ENCODE measurements at regions not wholly inside any gene's neighbourhood (a gene's known extent, or its start where the extent isn't known, plus 50 kb on each side); places are given as distances from the start of the nearest gene placed in this dataset.

GRCh38 chr12:127457726-127458125 lies 809.2 kb upstream of the TMEM132C start:
- WGBS (ENCODE audit: insufficient coverage, insufficient replicate concordance, low lambda C conversion rate, missing lambda C conversion rate): 57% methylated on average over 5 of the region's 5 CpGs
- SMC1A ChIA-PET (ENCODE audit: uncharacterized antibody, unreplicated experiment): interaction anchor here (1.2 kb wide), 1 partner anchor 219 kb away, joined by 3 read pairs; no protein-coding TSS in a partner anchor

More at GRCh38 chr12:127457726-127458125, 809.2 kb upstream of the TMEM132C start:
- H2AFZ ChIP-seq (ENCODE audit: control insufficient read depth, low read depth, low read length): no peak overlapping the region
- intact Hi-C loops (cut with micrococcal nuclease; ENCODE audit: unreplicated experiment): no loop called here
- no peaks in the 10 kb centered on the region for H3K79me2 ChIP-seq (ENCODE audit: control insufficient read depth, insufficient read depth, low read length)
- no TSS peak for BruUV-seq (replicated peaks)
- no peak overlapping the region for H3K4me3 ChIP-seq
- no peaks in the 10 kb centered on the region for H4K20me1 ChIP-seq (ENCODE audit: control insufficient read depth, insufficient read depth)
- in situ Hi-C loops (cut with MboI): no loop called here
- ChIA-PET POLR2A (no interaction called here), RAD21 (ENCODE audit: unreplicated experiment) (no interaction called here), CTCF (no interaction called here)
- H3K9me3 ChIP-seq (replicated peaks; ENCODE audit: control insufficient read depth, insufficient read depth, low read length): no peaks in the 10 kb centered on the region; the same call in 2 of the 3 replicates
- H3K27ac ChIP-seq (ENCODE audit: control insufficient read depth, insufficient read depth): no peak overlapping the region
- TF ChIP-seq ZNF207 (IDR thresholded peaks at IDR 0.05; ENCODE audit: borderline replicate concordance) (no peak), ZNF384 (IDR thresholded peaks at IDR 0.05; ENCODE audit: borderline replicate concordance, low read depth, low read length) (no peak), MTA2 (IDR thresholded peaks at IDR 0.05; ENCODE audit: low read depth) (no peak), ESRRA (IDR thresholded peaks at IDR 0.05; ENCODE audit: low read length) (no peak), BHLHE40 (IDR thresholded peaks at IDR 0.05; ENCODE audit: borderline replicate concordance in 1 of 2, low read depth in 2 of 2, low read length in 1 of 2) (no peak), NR2C1 (IDR thresholded peaks at IDR 0.05) (no peak), CBX5 (IDR thresholded peaks at IDR 0.05; ENCODE audit: low read depth) (no peak), KLF5 (IDR thresholded peaks at IDR 0.05; ENCODE audit: partially characterized antibody) (no peak), NFYB (IDR thresholded peaks at IDR 0.05; ENCODE audit: insufficient read depth, low read depth, low read length) (no peak), SMAD1 (IDR thresholded peaks at IDR 0.05; ENCODE audit: low read depth, partially characterized antibody) (no peak), NR2F1 (conservative IDR thresholded peaks at IDR 0.05) (no peak), REST (IDR thresholded peaks at IDR 0.05; ENCODE audit: low read depth, low read length) (no peak), SIX5 (IDR thresholded peaks at IDR 0.05; ENCODE audit: low read depth, low read length, severe bottlenecking) (no peak), RCOR1 (conservative IDR thresholded peaks at IDR 0.05; ENCODE audit: low read depth, low read length) (no peak), POLR2AphosphoS2 (IDR thresholded peaks at IDR 0.05; ENCODE audit: low read depth, low read length) (no peak), TBL1XR1 (IDR thresholded peaks at IDR 0.05; ENCODE audit: low read depth, low read length) (no peak)
- TF ChIP-seq, protein P1, sequence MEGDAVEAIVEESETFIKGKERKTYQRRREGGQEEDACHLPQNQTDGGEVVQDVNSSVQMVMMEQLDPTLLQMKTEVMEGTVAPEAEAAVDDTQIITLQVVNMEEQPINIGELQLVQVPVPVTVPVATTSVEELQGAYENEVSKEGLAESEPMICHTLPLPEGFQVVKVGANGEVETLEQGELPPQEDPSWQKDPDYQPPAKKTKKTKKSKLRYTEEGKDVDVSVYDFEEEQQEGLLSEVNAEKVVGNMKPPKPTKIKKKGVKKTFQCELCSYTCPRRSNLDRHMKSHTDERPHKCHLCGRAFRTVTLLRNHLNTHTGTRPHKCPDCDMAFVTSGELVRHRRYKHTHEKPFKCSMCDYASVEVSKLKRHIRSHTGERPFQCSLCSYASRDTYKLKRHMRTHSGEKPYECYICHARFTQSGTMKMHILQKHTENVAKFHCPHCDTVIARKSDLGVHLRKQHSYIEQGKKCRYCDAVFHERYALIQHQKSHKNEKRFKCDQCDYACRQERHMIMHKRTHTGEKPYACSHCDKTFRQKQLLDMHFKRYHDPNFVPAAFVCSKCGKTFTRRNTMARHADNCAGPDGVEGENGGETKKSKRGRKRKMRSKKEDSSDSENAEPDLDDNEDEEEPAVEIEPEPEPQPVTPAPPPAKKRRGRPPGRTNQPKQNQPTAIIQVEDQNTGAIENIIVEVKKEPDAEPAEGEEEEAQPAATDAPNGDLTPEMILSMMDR (IDR thresholded peaks at IDR 0.05 in 2 of 3, conservative IDR thresholded peaks at IDR 0.05 in 1 of 3; ENCODE audit: control insufficient read depth in 2 of 3, extremely low read depth in 1 of 3, insufficient read depth in 1 of 3, low read depth in 3 of 3, low read length in 3 of 3): no peak
- TF ChIP-seq, protein P2, sequence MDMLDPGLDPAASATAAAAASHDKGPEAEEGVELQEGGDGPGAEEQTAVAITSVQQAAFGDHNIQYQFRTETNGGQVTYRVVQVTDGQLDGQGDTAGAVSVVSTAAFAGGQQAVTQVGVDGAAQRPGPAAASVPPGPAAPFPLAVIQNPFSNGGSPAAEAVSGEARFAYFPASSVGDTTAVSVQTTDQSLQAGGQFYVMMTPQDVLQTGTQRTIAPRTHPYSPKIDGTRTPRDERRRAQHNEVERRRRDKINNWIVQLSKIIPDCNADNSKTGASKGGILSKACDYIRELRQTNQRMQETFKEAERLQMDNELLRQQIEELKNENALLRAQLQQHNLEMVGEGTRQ (IDR thresholded peaks at IDR 0.05; ENCODE audit: borderline replicate concordance, low read depth, low read length): no peak
- DNase-seq (ENCODE audit: low read depth, low spot score) (no peak), ATAC-seq (no peak), FAIRE-seq (no peak)
- no peak overlapping the region for H3K9ac ChIP-seq (ENCODE audit: control insufficient read depth, insufficient read depth, low read length)
- H3K27me3 ChIP-seq (replicated peaks in 1 of 2; ENCODE audit: control insufficient read depth in 2 of 2, insufficient read depth in 2 of 2, low read length in 1 of 2): no peaks in the 10 kb centered on the region
- no peaks in the 10 kb centered on the region for H3K36me3 ChIP-seq (ENCODE audit: control insufficient read depth in 2 of 2, insufficient read depth in 2 of 2, low read length in 1 of 2)
- H3K4me2 ChIP-seq (ENCODE audit: control insufficient read depth, insufficient read depth): no peak overlapping the region
- no peaks in the 10 kb centered on the region for H3K4me1 ChIP-seq (ENCODE audit: control insufficient read depth, insufficient read depth, low read length)
